A204.1 (cell line): ENCODE measurements at regions not wholly inside any gene's neighbourhood (a gene's known extent, or its start where the extent isn't known, plus 50 kb on each side); places are given as distances from the start of the nearest gene placed in this dataset.
"Not testable (repeated sequence)": the region's sequence is repeated elsewhere in the genome, so short reads cannot be mapped to it uniquely, and the experiment has no call there.

Experiments used
- FAIRE-seq: peaks from 2 replicates; lab custom pipeline; 2012; peaks lifted over from hg19 to GRCh38; lab: Jason Lieb, UNC

DNA sequence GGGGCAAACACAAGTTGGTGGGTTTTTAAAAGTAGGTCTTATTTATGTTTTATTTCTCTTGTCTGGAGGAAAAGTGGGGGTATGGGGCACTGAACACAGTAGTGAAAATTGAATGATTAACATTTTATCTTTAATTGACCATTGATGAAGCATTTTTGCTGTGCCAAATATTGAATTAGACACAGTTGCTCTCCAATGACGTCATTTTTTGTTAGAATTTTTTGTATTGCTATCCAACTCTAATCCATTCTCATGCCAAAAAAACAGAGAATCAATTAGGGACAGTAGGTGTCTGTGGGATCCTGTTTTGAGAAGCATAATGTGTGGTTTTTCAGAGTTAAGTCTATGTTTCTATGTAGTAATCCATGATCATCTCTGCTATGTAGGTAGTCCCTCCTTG, 1032.8 kb downstream of the STPG2 start:
- FAIRE-seq, result no peak

- FAIRE-seq, result no peak
These were observed 1026.8 kb downstream of the STPG2 start for GRCh38 chr4:97116511-97116910.

DNA sequence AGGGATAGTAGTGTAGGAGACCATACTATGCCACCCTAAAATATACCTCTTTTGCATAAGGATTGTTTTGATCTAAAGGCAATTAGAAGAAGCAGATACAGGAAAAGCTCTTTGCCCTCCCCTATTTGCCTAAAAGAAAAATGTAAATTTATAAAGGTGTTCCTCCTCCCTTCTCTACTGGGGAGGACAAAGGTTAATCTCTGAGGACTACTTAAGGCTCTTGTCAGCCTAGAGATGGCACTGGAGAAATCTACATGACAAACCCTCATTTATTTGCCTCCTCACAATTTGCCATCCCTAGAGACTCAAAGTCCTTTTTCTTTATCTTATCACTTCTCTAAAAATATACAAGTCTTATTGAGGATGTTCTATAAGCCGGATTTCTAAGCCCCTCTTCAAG, 1021.8 kb downstream of the STPG2 start:
- no peak for FAIRE-seq

- no peak for FAIRE-seq
These were observed 1019.7 kb downstream of the STPG2 start for GRCh38 chr4:97123573-97123972.

- FAIRE-seq, result no peak
These were observed 1010.8 kb downstream of the STPG2 start for GRCh38 chr4:97132435-97132834.

GRCh38 chr4:97134456-97134855, 1008.8 kb downstream of the STPG2 start:
- FAIRE-seq, result no peak

DNA sequence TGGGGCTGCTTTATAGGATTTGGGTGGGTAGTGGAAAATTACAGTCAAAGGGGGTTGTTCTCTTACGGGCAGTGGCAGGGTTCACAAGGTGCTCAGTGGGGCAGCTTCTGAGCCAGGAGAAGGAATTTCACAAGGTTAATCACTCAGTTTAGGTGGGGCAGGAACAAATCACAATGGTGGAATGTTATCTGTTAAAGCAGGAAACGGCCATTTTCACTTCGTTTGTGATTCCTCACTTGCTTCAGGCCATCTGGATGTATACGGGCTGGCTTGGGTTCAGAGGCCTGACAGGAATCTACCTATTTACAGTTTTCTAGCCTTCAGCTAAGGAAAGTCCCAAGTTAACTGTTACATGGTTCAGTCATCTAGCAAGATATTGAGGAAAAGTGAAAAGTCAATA, 1003.5 kb downstream of the STPG2 start:
- FAIRE-seq, result no peak

- no peak for FAIRE-seq
These were observed 1002.7 kb downstream of the STPG2 start for GRCh38 chr4:97140545-97140944.

- not testable (repeated sequence) for FAIRE-seq
These were observed 1001.9 kb downstream of the STPG2 start for GRCh38 chr4:97141332-97141731.

DNA sequence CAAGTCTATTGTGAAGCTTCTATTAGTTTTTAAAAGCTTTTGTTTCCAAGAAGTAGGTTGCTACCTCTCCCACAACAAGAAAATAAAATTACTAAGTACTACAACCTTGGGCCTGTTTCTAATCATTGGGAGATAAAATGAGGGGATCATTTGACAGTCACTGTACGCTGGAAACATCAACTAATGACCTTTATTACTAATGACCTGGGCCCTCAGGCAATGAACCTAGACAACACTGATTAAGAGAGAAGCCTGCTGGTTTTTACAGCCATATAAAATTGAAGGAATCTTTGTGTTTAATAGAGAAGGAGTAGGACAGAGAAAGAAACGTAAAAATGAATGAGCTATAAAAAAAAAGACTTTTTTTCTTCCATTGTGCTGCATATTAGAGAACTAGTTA, 1000.9 kb downstream of the STPG2 start:
- FAIRE-seq, result no peak

- FAIRE-seq, result no peak
These were observed 1000.4 kb downstream of the STPG2 start for GRCh38 chr4:97142893-97143292.

GRCh38 chr4:97144199-97144598, 999.1 kb downstream of the STPG2 start:
- no peak for FAIRE-seq

GRCh38 chr4:97150966-97151365, 992.3 kb downstream of the STPG2 start:
- FAIRE-seq, result peak; percentile 91

DNA sequence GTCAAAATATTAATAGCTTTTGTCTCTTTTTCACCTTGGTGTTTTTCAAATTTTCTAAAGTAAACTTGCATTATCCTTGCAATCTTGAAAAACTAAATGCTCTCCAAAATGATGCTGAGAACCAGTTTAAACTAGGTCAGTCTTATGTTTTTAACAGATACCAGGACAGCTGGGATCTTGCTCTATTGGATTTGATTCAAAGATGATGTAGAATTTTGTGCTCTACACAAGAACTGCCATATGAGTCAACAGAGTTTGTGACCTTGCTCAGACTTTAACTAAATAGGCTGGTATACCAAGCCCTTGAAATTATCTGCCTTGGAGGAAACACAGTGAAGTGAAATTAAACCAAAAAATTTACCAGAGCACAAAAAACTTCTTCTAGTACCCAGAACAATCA, 991.1 kb downstream of the STPG2 start:
- FAIRE-seq, result no peak

DNA sequence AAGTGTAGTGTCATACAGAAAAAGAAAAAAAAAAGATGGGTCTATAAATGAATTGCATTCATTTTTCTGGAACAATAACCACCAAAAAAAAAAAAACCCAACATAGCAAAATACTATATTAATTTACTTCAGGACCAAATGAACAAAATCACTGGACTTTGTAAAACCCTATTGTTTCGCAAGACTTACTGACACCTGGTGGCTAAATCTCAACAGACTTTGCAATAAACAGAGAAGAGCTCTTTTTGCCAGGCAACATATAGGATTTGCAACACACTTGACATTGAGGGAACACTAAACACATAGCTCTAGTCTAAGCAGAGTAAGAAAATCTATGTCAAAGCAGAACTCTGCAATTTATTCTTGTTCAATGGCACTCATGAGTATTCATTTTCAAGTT, 990.2 kb downstream of the STPG2 start:
- FAIRE-seq, result no peak

DNA sequence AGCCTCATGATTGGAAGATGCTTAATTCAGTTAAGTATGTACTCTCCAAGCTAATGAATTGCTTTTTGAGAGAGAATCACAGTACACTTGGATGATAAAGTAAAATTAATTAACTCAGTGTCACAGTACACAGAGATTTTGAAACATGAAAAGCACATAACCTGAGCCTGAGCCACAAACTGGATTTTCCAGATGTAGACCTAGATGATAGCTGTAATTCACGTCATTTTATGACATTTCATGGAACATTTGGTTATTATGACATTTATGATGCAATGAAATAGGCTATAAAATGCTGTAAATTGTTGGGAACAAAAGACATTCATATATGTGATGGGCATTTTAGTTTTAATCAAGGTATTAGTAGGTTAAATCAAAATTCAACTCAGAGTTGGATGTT, 983.7 kb downstream of the STPG2 start:
- FAIRE-seq, result no peak

DNA sequence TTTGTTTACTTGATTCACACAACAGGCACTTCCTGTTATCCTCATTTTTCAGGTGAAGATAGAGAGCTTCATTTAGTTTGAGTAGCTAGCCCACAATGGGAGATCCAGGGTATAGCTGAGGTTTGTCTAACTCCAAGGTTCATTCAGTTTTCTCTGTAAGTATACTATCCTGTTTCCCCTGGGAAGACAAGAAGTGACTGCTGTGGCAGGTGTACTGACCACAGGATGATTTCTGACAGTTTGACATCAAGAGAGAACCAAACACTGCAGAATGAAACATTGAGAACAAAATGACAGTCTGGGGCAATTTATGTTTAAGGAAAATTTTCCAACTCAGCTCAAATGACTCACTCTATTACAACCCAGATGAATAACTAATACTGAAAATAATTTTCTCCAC, 958.0 kb downstream of the STPG2 start:
- FAIRE-seq, result no peak

- FAIRE-seq, result no peak
These were observed 946.2 kb downstream of the STPG2 start for GRCh38 chr4:97197106-97197505.

DNA sequence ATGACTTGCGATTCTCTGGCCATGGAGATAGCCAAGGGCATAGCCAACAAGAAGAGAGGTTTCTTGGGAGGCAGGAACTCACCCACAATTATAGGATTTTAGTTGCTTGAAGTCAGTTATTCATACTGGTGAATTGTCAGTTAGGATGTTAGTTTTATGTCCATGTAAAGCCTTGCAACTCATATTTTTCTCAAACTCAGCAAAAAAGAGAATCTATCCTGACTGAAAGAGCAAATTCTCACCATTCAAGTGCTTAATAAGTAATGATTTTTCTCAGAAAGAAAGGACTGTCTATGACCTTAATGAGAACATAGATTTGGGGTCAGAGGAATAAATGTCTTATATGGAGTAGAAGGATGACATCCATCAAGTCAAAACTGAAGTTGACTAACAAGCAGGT, 934.5 kb downstream of the STPG2 start:
- FAIRE-seq, result no peak

- FAIRE-seq, result no peak
These were observed 927.8 kb downstream of the STPG2 start for GRCh38 chr4:97215409-97215941.

- FAIRE-seq, result no peak
These were observed 927.2 kb downstream of the STPG2 start for GRCh38 chr4:97216046-97216445.

DNA sequence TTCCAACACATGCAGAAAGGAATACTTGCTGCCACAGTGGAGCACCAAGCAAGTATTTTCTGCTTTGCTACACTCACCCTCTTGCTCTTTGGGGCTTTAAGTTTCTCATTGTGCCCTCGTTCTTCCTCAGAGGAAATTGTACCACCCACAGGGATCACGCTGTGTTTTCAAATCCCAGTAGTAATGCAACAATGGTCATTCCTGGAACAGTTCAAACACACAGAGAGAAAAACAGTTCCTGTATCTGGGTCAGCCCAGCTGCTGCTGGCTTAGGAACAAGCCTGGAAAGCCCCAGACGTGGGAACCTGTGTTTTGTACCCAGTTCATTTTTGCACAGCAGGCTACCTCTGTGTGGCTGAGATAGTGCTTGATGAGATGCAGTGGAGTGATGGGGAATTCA, 907.8 kb downstream of the STPG2 start:
- FAIRE-seq, result no peak

DNA sequence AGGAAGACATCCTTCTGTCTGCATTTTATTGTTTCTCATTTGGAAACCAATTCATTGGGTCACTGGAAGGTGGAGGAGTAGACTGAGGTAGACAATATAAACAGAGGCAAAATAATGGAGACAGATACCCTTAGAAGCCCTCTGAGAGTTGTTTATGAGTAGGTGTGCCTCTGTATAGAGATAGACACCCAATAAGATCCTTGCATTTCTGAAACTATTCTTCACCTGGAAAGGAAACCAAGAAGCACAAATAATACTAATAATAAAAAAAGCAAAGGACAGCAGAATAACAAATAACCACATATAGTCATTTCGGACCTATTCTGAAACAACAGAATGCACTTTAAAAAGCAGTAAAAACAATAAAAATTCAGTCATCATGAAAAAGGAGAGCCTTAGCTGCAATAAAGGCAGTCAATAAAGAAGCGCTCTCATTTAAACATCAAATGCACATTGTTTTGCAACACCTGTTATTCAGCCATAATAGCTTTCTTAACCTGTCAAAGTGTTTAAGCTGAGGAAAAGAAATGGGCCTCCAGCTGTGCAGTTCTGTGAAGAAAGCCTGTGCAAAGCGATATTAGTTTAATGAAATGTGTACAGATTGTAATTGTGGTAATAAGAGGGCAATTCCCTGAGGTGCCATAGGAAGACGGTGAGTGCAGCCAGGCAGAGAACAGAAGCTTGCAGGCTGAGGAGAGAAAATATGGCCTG, 904.2 kb downstream of the STPG2 start:
- no peak for FAIRE-seq

- FAIRE-seq, result no peak
These were observed 903.6 kb downstream of the STPG2 start for GRCh38 chr4:97239667-97239997.
